GM12873 (cell line): ENCODE measurements at regions not wholly inside any gene's neighbourhood (a gene's known extent, or its start where the extent isn't known, plus 50 kb on each side); places are given as distances from the start of the nearest gene placed in this dataset.

ENCODE experiments used
- TF ChIP-seq, protein P1 (sequence below): IDR thresholded peaks from 2 replicates; pipeline ENCODE4 v1.5.1; 2012; ENCODE audit warnings: low read depth, mild to moderate bottlenecking, moderate library complexity, low read length, control low read depth; ENCODE audit not compliant: insufficient read depth; ENCODE audit errors: missing control alignments

DNA sequence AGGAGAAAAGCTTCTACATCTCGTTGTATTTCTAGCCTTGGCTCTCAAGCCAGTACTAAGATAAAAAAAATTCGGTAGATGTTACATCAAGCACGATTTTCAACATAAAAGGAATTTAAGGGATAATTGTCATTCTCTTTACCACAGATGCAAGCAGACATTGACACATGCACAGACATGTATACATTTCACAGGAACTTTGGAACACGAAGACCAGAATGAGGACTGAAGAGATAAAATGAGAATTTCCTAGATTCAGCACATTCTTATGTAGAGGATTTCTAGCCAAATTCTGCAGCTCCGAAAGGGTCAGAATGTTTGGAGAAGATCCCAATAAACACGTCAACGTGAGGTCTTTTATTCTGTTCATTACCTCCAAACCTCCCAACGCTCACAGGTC, 284.5 kb upstream of the ARGLU1 start:
- TF ChIP-seq, protein P1, sequence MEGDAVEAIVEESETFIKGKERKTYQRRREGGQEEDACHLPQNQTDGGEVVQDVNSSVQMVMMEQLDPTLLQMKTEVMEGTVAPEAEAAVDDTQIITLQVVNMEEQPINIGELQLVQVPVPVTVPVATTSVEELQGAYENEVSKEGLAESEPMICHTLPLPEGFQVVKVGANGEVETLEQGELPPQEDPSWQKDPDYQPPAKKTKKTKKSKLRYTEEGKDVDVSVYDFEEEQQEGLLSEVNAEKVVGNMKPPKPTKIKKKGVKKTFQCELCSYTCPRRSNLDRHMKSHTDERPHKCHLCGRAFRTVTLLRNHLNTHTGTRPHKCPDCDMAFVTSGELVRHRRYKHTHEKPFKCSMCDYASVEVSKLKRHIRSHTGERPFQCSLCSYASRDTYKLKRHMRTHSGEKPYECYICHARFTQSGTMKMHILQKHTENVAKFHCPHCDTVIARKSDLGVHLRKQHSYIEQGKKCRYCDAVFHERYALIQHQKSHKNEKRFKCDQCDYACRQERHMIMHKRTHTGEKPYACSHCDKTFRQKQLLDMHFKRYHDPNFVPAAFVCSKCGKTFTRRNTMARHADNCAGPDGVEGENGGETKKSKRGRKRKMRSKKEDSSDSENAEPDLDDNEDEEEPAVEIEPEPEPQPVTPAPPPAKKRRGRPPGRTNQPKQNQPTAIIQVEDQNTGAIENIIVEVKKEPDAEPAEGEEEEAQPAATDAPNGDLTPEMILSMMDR: no peak

DNA sequence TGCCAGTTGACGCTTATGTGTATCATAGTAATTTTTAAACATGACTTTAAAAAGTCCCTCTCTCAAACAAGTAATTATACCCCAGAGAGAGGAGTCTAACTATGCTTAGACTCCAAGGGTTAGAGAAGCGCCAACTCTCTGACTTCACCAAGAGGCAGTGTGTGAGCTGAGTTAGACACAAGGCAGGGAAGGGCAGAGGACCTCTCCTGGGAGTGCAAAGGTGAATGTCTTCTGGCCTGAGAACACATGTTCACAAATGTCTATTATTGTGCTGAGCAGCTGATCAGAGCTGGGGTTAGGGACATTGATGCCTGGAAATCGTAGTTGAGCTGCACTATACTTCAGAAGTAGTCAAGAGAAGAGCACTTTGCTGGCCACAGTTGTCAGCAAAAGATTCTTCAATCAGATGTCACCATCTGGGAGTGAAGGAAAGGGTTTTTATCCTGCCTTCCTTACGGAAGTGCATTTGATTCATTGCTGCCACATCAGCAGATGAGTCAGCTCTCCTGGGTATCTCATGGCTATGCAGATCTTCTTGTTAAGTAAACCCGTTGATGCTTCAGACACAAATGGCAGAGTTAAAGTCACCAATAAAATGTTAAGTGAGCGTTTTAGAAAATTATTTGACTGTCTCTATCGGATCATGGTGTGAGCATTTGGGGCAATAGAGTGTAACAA, 283.2 kb upstream of the ARGLU1 start:
- TF ChIP-seq, protein P1: no peak

DNA sequence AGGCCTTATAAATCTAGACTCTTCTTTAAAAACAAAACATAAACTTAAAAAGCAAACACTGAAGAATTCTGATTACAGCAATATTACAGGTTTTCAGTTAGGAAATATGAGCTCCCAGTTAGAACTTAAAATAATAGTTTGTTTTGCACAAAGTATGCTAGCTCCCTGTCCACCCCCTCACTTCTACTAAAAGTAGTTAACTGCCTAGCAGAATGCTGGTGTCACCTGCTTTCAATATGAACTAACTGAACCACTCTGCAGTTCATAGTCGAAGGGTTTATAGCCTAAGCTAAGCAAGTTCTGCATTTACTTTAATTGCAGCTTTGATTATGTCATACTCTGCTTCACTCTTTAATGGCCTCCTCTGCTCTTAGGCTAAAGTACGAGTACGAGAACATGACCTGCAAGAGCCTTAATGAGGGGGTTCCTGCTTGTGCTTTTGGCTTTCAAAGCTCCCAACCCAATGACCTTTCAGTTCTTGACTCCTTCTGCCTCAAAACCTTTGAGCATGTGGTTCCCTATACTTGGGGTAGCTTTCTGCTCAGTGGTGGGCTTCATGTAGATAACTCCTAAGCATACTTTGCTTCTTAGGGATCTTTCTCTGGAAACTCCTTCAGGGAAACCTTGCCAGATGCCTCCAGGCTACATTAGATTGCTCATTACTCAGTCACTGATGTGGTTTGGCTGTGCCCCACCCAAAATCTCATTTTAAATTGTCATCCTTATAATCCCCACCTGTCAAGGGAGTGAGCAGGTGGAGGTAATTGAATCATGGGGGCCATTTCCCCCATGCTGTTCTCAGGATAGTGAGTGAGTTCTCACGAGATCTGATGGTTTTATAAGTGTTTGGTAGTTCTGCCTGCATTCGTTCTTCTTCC, 278.9 kb upstream of the ARGLU1 start:
- TF ChIP-seq, protein P1: no peak

DNA sequence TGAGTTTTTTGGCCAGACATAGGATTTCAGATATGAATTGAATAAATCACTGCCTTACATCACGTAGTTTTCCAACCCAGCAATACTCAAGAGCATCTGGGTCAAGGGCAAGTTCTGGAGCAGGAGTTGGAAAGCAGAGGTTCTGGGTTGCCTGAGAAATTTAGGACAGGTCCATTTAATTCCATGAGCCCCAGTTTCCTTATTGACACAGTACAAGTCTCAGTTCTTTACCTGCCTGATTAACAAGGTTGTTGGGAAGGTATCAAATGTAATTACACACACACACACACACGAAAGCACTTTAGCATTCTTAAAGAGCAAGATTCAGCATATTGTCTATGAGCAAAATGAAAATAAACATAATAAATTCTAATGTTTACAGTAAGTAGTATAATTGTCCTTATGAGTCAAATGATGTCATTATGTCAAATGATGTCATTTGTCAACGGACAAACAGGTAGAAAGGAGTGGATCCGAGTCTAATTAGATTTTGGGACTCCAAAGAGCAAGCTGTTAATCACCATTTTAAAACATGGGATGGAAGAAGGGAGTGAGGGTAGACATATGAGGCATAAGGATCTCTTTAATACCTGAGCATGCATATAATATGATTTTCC, 268.4 kb upstream of the ARGLU1 start:
- TF ChIP-seq, protein P1: no peak

DNA sequence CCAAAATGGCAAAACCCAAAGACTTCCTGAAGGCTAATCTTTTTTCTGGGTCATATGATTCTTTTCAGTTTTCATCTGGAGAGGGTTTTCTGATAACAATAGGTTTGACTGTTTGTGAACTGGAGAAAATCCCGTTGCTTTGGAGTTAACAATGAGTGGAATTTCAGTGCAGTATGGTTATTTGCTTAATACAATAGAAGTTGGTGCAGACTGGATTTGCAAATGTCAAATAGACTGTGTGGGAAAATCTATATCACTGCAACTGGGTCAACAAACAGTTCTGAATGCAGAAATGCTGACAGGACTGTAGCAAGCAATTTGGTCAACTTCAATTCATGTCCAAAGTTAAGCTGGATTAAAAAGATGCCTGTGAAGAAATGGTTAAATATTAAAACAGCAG, 267.5 kb upstream of the ARGLU1 start:
- TF ChIP-seq, protein P1: no peak

DNA sequence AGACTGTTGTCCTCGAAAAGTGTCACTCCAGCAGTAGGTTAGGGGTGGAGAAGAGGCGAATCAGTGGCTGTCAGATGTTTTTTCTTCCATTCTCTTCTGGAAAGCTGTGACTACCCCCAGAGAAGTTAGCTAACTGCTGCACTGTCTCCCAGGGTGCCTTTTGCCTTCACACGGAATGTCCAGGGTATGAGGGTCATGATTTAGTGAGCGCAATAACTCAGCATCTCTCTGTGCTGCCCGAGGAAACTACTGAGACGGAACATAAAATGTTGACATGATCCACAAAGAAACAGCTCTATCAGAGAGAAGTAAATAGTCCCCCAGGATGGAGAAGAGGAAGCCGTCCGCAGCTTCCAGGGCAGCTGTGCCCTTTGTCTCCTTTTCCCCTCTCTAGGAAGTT, 254.0 kb upstream of the ARGLU1 start:
- TF ChIP-seq, protein P1: no peak
